HG02852 (cell line): ENCODE measurements at regions not wholly inside any gene's neighbourhood (a gene's known extent, or its start where the extent isn't known, plus 50 kb on each side); places are given as distances from the start of the nearest gene placed in this dataset.
"Not testable (repeated sequence)": the region's sequence is repeated elsewhere in the genome, so short reads cannot be mapped to it uniquely, and the experiment has no call there.

Source experiments
- ATAC-seq: cut with Tn5 transposase; IDR thresholded peaks from one replicate; pipeline ENCODE4 v1.9.1; 2021; ENCODE audit warnings: mild to moderate bottlenecking, moderate library complexity; ENCODE audit not compliant: unreplicated experiment

DNA sequence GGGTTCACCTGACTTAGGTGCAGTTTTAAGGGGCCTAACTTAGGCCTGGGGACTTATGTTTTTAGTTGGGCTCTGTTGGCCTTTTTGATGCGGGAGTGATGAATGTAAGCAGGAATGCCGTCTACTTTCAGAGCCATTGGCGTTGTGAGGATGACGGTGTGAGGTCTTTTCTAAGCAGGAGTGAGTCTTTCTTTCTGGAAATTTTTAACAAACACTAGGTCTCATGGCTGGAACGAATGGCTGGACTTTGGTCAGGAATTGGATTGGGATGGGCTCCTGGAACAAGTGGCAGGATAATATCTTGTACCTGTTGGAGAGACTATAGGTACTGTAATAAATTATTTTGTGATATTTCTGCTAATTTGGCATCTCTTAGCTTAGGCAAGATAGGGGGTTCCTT, 163.9 kb upstream of the CCZ1B start:
- ATAC-seq, result not testable (repeated sequence)

DNA sequence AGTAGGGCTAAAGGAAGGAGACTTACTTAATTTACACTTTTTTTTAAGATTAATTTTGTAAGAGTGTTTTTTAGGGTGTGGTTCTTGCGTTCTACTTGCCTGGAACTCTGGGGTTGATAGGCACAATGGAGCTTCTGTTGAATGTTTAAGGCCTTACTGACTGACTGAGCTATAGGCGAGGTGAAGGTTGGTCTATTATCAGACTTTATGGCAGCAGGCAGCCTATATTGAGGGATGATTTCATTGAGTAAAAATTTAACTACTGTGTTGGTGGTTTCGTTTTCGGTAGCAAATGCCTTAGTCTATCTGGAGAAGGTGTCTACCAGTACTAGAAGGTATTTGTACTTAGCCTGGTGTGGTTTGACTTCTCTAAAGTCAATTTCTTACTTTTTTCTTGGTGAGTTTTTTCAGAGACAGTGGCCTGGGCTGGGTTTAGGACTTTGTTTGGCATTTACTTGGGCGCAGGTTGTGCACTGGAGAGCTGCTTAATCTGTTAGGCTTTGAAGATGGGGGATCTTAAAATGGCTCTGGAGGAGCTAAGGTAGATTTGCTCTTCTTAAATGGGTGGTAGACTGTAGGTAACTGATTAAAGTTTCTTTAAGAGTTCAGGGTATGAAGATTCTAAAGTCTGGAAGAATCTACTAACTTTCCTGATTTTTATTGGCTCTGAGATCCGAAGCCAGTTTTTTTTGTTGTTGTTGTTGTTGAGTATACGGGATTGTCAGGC, 164.5 kb upstream of the CCZ1B start:
- not testable (repeated sequence) for ATAC-seq

DNA sequence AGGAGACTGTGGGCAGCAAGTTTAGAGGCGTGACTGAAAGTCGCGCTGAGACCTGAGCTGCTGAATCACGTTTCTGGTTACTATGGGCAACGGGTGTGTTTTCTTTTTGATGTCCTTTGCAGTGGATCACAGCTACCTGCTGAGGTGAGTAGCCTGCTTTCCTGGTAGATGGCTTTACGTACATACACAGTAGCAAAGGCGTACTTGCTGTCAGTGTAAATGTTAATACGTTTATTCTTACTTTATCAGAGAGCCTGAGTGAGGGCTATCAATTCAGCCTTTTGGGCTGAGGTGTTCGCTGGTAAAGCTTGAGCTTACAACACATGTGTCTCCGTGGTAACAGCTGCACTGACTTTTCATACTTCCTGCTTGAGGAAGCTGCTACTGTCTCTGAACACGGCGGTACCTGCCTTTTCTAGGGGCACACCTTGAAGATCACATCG, 165.1 kb upstream of the CCZ1B start:
- ATAC-seq, result not testable (repeated sequence)

DNA sequence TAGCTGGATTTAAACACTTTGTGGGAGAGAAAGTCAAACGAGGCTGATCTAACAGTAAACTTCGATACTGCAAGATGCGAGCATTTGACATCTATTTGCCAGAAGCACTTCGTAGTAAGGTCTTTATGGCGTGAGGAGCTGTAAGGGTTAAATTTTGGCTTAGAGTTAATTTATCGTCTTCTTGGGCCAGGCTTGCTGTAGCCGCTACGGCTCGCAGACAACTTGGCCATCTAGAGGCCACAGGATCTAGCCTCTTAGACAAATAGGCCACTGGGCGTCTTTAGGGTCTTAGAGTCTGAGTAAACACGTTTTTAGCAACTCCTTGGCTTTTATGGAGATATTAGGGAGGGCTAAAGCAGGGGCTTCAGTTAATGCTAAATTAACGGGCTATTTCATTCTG, 165.6 kb upstream of the CCZ1B start:
- ATAC-seq, result not testable (repeated sequence)

DNA sequence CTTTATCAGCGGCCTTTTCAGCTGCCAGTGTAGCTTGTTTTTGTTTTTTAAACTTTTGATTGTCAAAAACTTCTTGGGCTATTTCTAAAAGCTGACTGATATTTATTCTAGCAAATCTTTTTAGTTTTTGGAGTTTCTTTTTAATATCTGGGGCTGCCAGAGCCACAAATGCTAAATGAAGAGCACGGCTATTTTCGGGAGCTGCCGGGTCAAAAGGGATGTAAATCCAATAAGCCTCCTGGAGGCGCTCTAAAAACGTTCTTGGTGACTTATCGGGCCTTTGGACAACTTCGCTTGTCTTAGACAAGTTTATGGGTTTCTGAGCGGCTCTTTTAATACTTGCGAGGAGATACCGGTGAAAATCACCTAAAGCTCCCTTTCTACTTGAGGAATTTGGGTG, 166.1 kb upstream of the CCZ1B start:
- not testable (repeated sequence) for ATAC-seq

DNA sequence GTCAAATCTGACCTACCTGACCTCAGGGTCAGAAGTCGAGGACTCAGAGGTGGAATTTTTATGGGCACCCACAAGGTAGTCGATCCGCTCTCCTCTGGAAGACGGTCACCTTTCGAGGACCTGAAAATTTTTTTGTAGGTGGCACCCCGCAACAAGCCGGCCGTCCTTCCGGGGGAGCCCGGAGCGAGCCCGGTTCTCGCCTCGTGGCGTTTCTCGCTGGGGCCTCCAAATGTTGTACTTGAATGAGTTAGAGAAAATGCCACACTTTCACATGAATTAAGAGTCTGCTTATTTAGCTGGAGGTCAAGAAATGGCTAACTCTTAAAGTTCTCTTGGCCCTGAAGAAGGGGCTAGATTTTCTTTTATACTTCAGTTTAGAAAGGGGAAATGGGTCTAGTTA, 169.0 kb upstream of the CCZ1B start:
- not testable (repeated sequence) for ATAC-seq

DNA sequence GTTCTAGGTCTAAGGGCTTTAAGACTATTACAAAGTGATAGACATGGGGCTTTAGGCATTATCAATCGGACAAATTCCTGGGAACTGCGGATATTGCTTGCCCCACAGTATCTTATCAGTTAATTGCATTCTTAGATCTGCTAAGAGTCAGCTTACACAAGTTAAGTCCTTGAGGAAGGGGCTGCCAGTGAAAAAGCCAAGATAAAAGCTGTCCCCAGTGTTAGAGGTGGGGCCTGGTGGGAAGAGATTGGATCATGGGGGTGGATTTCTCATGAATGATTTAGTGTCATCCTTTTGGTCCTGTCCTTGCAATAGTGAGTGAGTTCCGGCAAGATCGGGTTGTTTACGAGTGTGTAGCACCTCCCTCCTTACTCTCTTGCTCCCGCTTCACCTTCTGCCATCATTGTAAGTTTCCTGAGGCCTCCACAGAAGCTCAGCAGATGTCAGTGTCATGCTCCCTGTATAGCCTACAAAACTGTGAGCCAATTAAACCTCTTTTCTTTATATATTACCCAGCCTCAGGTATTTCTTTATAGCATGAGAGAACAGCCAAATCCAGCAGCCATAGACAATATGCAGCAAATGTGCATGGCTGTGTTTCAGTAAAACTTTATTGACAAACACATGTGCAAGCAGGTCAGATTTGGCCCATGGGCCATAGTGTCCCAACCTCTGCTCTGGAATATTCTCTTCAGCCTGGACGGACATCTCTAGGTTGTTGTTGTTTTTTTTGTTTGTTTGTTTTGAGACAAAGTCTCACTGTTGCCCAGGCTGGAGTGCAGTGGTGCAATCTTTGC, 169.6 kb upstream of the CCZ1B start:
- ATAC-seq, result not testable (repeated sequence)

DNA sequence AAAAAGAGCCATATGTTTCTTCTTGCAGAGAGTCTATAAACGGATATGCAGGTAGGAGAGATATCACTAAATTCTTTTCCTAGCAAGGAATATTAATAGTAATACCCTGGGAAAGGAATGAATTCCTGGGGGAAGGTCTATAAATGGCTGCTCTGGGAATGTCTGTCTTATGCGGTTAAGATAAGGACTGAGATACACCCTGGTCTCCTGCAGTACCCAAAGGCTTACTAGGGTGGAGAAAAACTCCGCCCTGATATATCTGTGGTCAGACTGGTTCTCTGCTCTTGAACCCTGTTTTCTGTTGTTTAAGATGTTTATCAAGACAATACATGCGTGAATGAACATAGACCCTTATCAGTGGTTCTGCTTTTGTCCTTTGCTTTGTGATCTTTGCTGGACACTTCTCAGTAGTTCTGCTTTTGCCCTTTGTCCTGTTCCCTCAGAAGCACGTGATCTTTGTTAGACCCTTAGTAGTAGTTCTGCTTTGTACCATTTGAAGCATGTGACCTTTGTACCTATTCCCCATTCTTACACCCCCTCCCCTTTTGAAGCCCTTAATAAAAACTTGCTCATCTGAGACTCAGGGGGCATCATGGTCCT, 173.1 kb upstream of the CCZ1B start:
- not testable (repeated sequence) for ATAC-seq

DNA sequence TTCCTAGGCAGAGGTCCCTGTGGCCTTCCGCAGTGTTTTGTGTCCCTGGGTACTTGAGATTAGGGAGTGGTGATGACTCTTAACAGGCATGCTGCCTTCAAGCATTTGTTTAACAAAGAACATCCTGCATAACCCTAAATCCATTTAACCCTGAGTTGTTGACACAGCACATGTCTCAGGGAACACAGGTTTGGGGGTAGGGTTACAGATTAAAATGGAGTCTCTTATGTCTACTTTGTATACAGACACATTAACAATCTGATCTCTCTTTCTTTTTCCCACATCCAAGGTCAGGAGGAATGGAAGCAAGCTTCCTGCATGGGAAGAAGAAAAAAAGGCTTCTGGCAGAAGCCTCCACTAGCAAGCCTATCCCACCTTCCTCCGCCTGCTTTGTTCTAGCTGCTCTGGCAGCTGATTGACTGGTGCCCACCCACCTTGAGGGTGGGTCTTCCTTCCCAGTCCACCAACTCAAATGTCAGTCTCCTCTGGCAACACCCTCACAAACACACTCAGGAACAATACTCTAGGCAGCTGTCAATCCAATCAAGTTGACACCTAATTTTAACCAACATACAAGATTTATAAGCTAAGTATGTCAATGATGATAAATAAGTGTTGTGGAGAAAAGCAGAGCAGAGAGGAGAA, 176.5 kb upstream of the CCZ1B start:
- no peak for ATAC-seq

DNA sequence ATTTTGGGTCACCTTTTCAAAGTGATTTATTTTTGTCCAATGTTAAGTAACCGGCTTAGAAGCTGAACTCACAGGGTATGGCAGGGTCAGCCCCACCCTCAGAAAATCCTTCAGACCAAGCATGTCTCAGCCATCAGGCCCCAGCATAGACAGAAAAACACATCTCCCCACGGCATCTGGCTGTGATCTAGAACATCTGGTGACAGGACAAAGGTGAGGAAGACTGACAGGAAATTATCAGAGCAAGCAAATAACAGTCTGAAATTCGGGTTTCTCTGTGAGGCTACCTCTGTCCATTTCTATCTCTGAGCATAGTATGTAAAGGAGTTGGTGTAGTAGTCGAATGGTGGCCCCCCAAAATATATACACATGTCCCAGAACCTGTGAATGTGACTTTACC, 177.0 kb upstream of the C1GALT1 start:
- no peak for ATAC-seq

DNA sequence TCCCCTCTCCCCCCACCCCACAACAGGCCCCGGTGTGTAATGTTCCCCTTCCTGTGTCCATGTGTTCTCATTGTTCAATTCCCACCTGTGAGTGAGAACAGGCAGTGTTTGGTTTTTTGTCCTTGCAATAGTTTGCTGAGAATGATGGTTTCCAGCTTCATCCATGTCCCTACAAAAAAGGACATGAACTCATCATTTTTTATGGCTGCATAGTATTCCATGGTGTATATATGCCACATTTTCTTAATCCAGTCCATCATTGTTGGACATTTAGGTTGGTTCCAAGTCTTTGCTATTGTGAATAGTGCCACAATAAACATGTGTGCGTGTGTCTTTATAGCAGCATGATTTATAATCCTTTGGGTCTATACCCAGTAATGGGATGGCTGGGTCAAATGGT, 176.4 kb upstream of the C1GALT1 start:
- ATAC-seq, result not testable (repeated sequence)

DNA sequence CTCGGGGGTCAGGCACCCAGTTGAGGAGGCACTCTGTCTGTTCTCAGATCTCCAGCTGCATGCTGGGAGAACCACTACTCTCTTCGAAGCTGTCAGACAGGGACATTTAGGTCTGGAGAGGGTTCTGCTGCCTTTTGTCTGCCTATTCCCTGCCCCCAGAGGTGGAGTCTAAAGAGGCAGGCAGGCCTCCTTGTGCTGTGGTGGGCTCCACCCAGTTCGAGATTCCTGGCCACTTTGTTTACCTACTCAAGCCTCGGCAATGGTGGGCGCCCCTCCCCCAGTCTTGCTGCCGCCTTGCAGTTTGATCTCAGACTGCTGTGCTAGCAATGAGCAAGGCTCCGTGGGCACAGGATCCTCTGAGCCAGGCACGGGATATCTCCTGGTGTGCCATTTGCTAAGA, 171.1 kb upstream of the C1GALT1 start:
- not testable (repeated sequence) for ATAC-seq

DNA sequence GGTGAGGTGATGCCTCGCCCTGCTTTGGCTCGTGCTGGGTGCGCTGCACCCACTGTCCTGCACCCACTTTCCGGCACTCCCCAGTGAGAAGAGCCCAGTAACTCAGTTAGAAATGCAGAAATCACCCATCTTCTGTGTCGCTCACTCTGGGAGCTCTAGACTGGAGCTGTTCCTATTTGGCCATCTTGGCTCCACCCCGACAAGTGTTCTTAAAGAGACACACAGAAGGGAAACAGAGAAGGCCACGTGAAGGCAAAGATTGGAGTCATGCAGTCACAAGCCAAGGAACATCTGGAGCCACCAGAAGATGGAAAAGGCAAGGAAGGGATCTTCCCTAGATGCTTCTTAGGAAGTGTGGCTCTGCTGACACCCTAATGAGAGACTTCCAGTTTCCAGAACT, 170.6 kb upstream of the C1GALT1 start:
- ATAC-seq, result not testable (repeated sequence)

DNA sequence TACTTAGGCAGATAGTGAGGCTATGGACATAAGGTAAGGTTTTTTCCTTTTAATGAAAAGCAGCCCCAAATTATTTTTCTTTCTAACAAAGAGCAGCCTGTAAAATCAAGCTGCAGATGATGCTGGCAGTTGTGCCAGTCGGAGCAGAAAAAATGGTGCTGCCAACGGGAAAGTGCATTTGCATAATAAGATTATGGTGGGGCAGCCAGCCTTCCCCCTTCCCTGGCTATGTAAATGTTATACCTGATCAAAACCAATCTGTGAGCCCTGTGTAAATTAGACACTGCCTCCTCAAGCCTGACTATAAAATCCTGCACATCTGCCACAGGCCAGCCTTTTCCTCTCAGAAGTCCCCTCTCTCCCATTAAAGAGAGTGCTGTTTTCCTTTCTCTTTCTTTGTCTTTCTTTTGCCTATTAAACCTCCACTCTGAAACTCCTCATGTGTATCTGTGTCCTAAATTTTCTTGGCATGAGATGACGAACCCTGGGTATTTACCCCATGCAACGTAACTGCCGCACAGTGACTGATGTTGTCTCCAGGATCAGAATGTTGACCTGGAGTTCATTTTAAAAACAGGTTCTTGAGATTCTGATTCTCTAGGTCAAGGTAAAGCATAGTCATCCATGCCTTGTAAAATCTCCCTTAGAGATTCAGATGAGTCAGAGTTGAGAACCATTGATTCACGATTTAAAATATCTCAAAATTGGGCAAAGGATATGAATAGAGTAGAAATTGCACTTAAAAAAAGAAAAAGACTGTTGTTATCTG, 167.3 kb upstream of the C1GALT1 start:
- ATAC-seq, result no peak

DNA sequence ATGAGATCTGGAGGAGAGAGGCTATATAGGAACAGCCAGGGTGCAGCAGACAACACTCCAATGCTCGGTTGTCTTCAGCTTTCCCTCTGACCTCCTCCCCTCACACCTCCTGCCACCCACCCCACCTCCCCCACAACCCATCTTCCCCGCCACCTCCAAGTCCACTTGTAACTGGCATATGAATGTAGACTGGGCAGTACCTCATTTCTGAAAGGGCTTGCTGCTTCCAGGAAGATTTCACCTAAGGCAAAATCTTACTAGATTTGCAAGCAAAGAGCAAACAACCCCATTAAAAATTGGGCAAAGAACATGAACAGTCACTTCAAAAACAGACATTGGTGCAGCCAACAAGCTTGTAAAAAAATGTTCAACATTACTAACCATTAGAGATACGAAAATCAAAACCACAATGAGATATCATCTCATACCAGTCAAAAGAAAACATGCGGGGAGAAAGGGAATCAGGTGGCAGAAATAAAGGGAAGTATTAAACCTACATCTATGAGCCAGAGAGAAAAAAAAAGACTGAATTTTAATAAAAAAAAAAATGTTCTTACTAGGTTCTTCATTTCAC, 164.6 kb upstream of the C1GALT1 start:
- no peak for ATAC-seq

DNA sequence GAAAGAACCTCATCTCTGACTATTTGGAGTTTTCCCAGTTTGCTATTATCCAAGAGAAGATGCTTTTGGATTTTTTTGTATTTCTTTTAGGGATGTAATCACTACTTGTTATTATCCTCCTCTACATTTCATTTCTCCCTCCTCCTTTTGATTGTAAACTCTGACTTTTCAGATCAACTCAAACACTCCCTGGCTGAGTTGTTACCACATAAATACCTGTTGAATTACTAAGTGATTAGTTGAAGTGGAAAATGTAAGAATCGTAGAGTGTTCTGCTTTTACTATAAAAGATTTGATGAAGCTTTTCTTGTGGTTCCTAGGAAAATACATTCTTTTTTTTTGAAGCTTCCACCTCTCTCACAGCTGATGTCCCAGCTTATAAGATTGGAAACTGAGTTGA, 164.1 kb upstream of the C1GALT1 start:
- no peak for ATAC-seq

DNA sequence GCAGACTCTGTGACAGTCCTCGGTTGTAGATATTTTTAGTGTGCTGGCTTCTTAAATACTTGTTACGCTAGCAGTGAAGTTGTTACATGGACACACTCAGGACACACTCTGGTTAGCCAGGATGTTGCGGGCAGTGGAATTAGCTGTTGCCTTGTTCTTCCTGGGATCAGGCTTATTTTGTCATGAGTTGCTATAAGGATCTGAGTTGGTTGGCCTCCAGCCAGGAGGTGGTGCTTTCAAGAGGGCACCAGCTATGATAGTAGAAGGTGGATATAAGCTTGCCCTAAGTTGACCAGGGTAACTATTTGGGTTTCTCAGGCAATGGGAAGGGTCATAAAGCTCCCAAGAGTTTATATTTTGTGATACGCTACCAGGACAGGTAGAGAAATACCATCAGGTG, 150.1 kb upstream of the C1GALT1 start:
- ATAC-seq, result no peak

DNA sequence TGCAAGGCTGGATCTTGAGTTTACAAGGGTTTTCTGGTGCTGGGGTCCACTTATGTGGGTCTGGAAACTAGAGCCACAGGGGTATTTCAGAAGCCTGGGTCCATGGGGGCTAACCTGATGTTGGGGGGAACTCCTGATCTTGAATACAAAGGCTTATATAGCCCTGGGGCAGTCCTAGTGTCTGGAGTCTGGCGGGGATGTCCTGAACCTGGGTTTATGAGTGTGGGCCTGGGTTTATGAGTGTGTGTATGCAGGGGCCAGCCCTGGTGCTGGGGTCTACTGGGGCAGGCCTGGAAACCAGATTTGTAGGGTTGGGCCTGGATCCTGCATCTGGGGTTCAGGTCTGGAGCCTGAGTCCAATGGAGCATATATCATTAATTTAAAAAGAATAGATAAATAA, 146.5 kb upstream of the C1GALT1 start:
- no peak for ATAC-seq

DNA sequence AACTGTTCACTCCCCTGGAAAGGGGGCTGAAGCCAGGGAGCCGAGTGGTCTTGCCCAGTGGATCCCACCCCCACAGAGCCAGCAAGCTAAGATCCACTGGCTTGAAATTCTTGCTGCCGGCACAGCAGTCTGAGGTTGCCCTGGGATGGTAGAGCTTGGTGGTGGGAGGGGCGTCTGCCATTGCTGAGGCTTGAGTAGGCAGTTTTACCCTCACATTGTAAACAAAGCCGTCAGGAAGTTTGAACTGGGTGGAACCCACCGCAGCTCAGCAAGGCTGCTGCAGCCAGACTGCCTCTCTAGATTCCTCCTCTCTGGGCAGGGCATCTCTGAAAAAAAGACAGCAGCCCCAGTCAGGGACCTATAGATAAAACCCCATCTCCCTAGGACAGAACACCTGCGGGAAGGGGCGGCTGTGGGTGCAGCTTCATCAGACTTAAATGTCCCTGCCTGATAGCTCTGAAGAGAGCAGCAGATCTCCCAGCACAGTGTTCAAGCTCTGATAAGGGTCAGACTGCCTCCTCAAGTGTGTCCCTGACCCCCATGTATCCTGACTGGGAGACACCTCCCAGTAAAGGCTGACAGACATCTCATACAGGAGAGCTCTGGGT, 140.0 kb upstream of the C1GALT1 start:
- ATAC-seq, result not testable (repeated sequence)

DNA sequence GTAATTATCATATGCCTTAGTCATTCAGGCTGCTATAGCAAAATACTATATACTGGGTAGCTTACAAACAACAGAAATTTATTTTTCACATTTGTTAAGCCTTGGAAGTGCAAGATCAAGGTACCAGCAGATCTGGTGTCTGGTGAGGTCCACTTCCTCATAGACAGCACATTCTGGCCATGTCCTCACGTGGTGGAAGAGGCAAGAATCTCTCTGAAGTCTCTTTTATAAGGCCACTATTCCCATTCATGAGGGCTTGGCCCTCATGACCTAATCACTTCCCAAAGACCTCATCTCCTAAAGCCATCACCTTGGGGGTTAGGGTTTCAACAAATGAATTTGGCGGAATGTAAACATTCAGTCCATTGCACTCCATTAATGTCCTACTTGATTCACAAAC, 137.5 kb upstream of the C1GALT1 start:
- ATAC-seq, result no peak
